ENCODE measurements at regions not wholly inside any gene's neighbourhood (a gene's known extent, or its start where the extent isn't known, plus 50 kb on each side); places are given as distances from the start of the nearest gene placed in this dataset.

DNA sequence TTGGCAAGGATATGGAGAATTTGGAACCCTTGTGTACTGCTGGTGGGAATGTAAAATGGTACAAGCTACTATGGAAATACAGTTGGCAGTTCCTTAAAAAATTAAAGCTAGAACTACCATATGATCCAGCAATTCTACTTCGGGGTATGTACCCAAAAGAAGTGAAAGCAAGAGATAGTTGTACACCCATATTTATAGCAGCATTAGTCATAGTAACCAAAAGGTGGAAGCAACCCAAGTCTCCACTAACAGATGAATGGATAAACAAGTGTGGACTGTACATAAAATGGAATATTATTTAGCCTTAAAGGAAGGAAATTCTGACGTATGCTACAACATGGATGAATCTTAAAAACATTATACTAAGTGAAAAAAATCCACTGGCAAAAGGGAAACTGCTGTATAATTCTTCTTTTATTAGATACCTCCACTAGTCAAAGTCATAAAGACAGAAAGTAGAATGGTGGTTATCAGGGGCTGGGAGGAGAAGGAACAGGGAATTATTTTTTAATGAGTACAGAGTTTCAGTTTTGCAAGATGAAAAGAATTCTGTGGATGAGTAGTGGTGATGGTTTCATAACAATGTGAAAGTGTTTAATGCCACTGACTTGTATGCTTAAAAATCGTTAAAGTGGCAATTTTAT is 141.6 kb downstream of the RXFP2 start:
- no peak overlapping the region for H3K27ac Mint-ChIP-seq
- CTCF ChIA-PET, result no interaction called here
- peaks cover 5% of the 10 kb centered on the region for H3K4me1 Mint-ChIP-seq
- no peak for DNase-seq
- H3K36me3 Mint-ChIP-seq (ENCODE audit: low read depth), result no peaks in the 10 kb centered on the region
- no peak overlapping the region for H3K4me3 Mint-ChIP-seq
- H3K9me3 Mint-ChIP-seq, result no peaks in the 10 kb centered on the region
- POLR2A ChIA-PET, result no interaction called here
- peaks cover 9% of the 10 kb centered on the region for H3K27me3 Mint-ChIP-seq

DNA sequence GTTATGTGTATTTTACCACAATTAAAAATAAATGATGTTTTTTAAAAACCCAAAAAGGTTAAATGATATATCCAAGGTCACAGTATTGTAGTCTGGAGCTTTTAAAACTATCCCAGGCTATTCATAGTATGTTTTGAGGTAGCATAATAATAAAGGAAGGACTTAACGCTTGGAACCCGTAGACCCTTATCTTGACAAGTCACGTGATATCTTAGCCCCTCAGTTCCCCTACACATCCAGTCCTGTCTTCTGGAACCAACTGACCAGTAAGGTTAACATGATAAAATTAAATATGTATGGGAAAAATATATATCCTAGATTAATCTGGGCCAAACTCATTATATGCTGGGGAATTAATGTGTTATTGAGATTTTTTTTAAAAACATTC is 142.2 kb downstream of the RXFP2 start:
- CTCF ChIA-PET, result no interaction called here
- H3K27me3 Mint-ChIP-seq, result peaks cover 9% of the 10 kb centered on the region
- POLR2A ChIA-PET, result no interaction called here
- no peaks in the 10 kb centered on the region for H3K36me3 Mint-ChIP-seq (ENCODE audit: low read depth)
- H3K4me3 Mint-ChIP-seq, result no peak overlapping the region
- DNase-seq, result no peak
- H3K9me3 Mint-ChIP-seq, result no peaks in the 10 kb centered on the region
- H3K4me1 Mint-ChIP-seq, result peaks cover 4% of the 10 kb centered on the region
- H3K27ac Mint-ChIP-seq, result no peak overlapping the region

DNA sequence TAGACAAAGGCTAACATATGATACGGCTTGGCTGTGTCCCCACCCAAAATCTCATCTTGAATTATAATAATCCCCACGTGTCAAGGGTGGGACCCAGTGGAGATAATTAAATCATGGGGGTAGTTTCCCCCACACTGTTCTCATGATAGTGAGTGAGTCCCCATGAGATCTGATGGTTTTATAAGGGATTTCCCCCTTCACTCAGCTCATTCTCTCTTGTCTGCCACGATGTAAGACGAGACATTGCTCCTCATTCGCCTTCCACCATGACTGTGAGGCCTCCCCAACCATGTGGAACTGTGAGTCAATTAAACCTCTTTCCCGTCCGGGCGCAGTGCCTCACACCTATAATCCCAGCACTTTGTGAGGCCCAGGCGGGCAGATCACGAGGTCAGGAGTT is 143.5 kb downstream of the RXFP2 start:
- CTCF ChIA-PET, result no interaction called here

DNA sequence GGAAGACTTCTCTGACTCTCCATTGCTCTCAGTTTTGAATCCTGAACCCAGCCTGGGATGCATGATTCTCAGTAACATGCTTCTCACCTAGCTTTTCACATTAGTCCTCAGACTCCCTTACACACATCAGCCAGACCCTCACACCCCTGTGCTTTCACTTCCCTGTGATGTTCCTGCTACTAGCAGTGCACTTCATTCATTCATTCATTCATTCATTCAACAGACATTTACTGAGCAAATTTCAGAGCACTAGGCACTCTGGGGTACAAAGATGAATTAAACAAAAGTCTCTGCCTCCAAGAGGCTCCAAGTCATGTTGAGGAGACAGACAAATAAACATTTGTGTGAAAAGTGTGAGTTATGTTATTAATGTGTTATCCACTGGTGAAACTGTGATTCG is 145.2 kb downstream of the RXFP2 start:
- CTCF ChIA-PET, result interaction anchor here (0.6 kb wide), 1 partner anchor 654 kb away, joined by 3 read pairs; no protein-coding TSS in a partner anchor
- DNase-seq, result no peak
- H3K27me3 Mint-ChIP-seq, result peaks cover 14% of the 10 kb centered on the region
- H3K4me3 Mint-ChIP-seq, result no peak overlapping the region
- no peaks in the 10 kb centered on the region for H3K4me1 Mint-ChIP-seq
- H3K36me3 Mint-ChIP-seq (ENCODE audit: low read depth), result no peaks in the 10 kb centered on the region
- H3K27ac Mint-ChIP-seq, result no peak overlapping the region
- POLR2A ChIA-PET, result no interaction called here
- H3K9me3 Mint-ChIP-seq, result no peaks in the 10 kb centered on the region

More for the DNA sequence above, 143.5 kb downstream of the RXFP2 start:
- no peak for DNase-seq
- peaks cover 14% of the 10 kb centered on the region for H3K27me3 Mint-ChIP-seq
- no peaks in the 10 kb centered on the region for H3K4me1 Mint-ChIP-seq
- H3K4me3 Mint-ChIP-seq, result no peak overlapping the region
- no peaks in the 10 kb centered on the region for H3K9me3 Mint-ChIP-seq
- H3K36me3 Mint-ChIP-seq (ENCODE audit: low read depth), result no peaks in the 10 kb centered on the region
- POLR2A ChIA-PET, result no interaction called here
- H3K27ac Mint-ChIP-seq, result no peak overlapping the region

DNA sequence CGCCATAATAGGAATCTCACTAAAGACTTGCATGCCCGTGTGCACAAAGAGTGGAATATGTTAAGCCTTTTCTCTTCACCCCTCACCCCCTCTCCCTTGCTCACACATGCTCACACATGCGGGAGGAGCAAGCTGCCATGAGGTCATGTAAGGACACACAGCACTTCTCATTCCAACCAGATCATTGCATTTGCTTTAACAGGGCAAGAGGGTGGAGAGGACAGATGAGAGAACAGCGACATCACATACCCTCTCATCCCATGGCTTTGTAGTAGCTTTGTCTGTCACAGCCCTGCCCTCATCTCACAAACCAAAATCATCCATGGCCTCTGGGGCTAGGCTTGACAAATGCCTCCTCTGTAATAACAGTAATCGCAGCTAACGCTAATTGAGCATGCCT is 145.6 kb upstream of the FRY start:
- Mint-ChIP-seq H3K4me3 (no peak overlapping the region), H3K27ac (no peak overlapping the region), H3K36me3 (ENCODE audit: low read depth) (no peaks in the 10 kb centered on the region), H3K4me1 (no peaks in the 10 kb centered on the region), H3K9me3 (no peaks in the 10 kb centered on the region), H3K27me3 (peaks cover 12% of the 10 kb centered on the region)
- ChIA-PET CTCF (no interaction called here), POLR2A (no interaction called here)
- no peak for DNase-seq

DNA sequence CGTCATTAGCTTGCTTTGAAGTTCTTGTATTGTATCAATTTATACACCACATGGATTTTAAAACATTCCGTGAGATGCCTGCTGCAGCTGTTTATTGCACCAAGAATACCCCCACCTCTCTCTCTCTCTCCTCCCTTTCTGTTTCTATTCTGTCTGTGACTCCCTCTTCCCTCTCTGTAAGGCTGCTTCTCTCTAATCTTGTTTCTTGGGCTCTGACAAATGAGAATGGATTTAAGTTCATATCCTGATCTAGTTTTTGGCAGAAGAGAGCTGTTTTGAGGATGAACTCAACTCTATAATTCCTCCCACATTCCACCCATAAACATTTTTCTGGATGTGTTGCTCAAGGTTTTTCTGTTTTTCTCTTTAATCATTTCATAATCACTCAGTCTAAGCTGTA is 144.3 kb upstream of the FRY start:
- ChIA-PET CTCF (interaction anchor here (1.1 to 1.4 kb wide), 2 partner anchors 8 to 42 kb away, joined by 3 read pairs; no protein-coding TSS in a partner anchor), POLR2A (no interaction called here)
- Mint-ChIP-seq H3K4me1 (no peaks in the 10 kb centered on the region), H3K9me3 (no peaks in the 10 kb centered on the region), H3K36me3 (ENCODE audit: low read depth) (no peaks in the 10 kb centered on the region), H3K27me3 (peaks cover 10% of the 10 kb centered on the region), H3K27ac (no peak overlapping the region), H3K4me3 (no peak overlapping the region)
- no peak for DNase-seq

DNA sequence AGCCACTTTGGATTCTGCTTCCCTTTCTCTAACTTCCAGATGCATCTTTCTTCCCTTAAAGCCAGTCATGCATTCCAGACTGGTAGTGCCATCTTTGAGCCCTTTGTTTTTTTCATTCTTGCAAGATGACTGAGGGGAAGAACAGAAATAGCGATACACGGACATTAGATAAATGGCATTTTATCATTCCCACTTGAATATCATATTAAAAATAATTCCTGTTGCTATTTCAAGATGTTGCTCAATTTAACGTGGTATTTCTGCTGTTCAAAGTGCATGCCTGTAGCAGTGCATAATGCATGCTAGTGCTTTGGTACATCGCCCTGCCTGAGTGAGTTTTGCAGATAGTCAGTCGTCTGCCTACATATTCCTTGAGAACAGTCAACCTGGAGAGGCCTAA is 140.6 kb upstream of the FRY start:
- no peak for DNase-seq
- Mint-ChIP-seq H3K27me3 (peaks cover 14% of the 10 kb centered on the region), H3K9me3 (no peaks in the 10 kb centered on the region), H3K36me3 (ENCODE audit: low read depth) (no peaks in the 10 kb centered on the region), H3K4me3 (no peak overlapping the region), H3K27ac (no peak overlapping the region), H3K4me1 (no peaks in the 10 kb centered on the region)
- ChIA-PET CTCF (no interaction called here), POLR2A (no interaction called here)

DNA sequence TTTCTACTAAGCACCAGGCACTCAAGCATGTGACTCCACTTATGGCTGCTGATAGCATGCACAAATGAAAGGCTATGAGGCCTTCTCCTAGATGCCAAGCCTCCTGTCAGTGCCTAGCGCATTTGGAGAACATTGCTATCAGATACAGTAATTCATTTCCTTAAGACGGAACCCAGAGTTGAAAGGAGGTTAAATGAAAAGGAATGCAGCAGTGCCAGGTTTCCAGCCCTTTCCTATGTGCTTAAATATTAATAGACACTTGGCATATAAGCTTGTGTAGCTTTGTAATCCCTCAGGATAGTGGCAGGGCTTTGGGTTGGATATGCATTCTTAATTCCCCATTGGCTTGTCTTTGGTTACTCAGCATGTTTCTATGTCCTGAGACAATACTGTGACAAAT is 140.1 kb upstream of the FRY start:
- Mint-ChIP-seq H3K4me1 (peaks cover under 1% of the 10 kb centered on the region), H3K36me3 (ENCODE audit: low read depth) (no peaks in the 10 kb centered on the region), H3K9me3 (no peaks in the 10 kb centered on the region), H3K27ac (no peak overlapping the region), H3K4me3 (no peak overlapping the region), H3K27me3 (peaks cover 15% of the 10 kb centered on the region)
- DNase-seq, result no peak
- CTCF ChIA-PET, result no interaction called here
- POLR2A ChIA-PET, result no interaction called here

DNA sequence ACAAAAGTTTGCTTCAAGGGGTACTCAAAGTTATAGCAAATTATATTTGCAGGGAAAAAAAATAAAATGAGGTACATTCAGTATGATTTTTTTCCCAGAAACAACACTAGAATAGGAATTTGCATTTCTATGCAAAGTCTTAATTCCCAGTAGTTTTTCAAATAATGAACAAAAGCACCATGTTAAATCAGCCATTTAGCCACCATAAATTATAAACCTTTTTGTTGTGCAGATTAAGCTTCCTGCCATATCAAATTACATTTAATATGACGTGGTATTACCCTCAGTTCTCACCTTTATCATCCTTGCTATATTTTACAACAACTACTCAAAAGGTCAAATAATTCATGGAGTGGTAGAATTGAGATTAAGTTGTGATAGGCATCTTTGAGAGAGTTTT is 136.6 kb upstream of the FRY start:
- Mint-ChIP-seq H3K4me1 (peaks cover 23% of the 10 kb centered on the region), H3K27me3 (peaks cover 10% of the 10 kb centered on the region), H3K27ac (no peak overlapping the region), H3K4me3 (no peak overlapping the region), H3K9me3 (no peaks in the 10 kb centered on the region), H3K36me3 (ENCODE audit: low read depth) (no peaks in the 10 kb centered on the region)
- ChIA-PET CTCF (interaction anchor here (1.0 kb wide), 1 partner anchor 8 kb away, joined by 3 read pairs; no protein-coding TSS in a partner anchor), POLR2A (no interaction called here)
- DNase-seq, result no peak

DNA sequence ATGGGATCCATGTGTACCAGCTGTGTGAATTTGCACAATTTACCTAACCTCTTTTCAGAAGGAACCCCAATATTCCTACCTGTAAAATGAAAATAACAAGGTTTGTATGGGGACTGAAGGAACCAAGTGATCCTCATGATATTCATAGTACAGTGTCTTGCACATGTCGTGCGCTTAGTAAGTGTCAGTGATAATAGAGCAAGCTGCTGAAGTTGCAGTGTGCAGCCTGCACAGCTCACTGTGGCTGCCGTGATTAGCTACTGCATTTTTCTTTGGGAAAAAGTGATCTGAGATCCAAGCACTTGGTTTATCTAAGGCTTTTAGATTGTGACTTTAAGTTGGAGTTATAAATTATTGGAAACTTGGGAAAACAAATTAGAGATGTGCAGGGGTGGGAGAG is 135.9 kb upstream of the FRY start:
- DNase-seq, result no peak
- no peak overlapping the region for H3K4me3 Mint-ChIP-seq
- H3K27ac Mint-ChIP-seq, result no peak overlapping the region
- H3K36me3 Mint-ChIP-seq (ENCODE audit: low read depth), result peaks cover 3% of the 10 kb centered on the region
- POLR2A ChIA-PET, result no interaction called here
- CTCF ChIA-PET, result interaction anchor here (1.0 kb wide), 1 partner anchor 9 kb away, joined by 3 read pairs; no protein-coding TSS in a partner anchor
- H3K27me3 Mint-ChIP-seq, result peaks cover 15% of the 10 kb centered on the region
- H3K9me3 Mint-ChIP-seq, result no peaks in the 10 kb centered on the region
- H3K4me1 Mint-ChIP-seq, result peaks cover 27% of the 10 kb centered on the region

DNA sequence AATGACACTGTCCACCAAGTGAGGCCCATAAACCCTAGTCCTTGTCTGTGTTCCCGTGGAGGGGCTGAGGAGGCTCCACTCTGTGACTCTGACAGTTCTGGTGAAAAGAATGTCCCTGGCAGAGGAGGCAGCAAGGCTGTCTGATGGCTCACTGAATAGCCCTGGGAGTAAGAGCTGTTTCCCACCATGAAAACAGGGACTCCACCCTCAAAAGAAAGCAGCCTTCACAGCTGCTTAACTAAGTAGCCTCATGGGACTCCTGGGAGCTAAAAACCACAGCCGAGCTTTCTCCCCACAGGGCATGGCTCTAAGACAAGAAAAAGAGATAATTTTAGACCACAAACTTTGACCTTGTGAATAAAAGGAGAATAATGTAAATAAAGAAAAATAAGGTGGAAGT is 135.1 kb upstream of the FRY start:
- Mint-ChIP-seq H3K27me3 (peaks cover 20% of the 10 kb centered on the region), H3K4me1 (peaks cover 27% of the 10 kb centered on the region), H3K9me3 (no peaks in the 10 kb centered on the region), H3K27ac (no peak overlapping the region), H3K36me3 (ENCODE audit: low read depth) (peaks cover 5% of the 10 kb centered on the region), H3K4me3 (no peak overlapping the region)
- POLR2A ChIA-PET, result no interaction called here
- DNase-seq, result no peak
- CTCF ChIA-PET, result no interaction called here

DNA sequence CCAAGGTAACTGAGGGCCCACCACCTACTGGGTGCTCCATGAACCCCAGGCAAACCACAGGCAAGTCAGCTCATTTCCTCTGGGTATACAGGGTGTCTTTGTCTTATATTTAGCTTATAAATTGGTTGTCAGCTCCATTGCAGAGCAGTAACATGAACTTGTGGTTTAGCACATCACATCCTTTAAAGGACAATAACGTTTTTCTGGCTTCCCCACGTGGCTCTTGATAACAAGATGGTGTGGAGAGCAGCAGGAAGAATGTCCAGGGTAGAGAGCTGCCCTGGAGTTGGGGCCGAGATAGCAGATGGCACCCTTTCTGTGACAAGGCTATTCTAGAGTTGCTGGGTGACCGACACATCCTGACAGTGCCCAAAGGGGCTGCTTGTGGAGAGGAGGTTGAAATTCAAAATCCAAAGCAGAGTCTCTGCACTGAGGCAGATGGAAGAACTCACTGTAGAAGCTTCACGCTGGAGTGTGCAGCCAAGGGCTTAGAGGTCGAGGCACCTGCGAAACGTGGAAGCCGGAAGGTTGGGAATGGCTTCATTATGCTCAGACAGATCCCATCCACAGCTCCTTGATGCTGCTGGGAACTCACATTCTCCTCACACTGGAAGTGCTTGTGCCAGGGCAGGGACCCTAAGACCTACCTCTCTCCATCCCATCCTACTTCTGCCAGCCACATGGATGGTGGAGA is 133.0 kb upstream of the FRY start:
- Mint-ChIP-seq H3K4me1 (peaks cover 43% of the 10 kb centered on the region), H3K4me3 (no peak overlapping the region), H3K27ac (peak overlapping the region; percentile 63), H3K9me3 (no peaks in the 10 kb centered on the region), H3K36me3 (ENCODE audit: low read depth) (peaks cover 7% of the 10 kb centered on the region), H3K27me3 (peaks cover 20% of the 10 kb centered on the region)
- CTCF ChIA-PET, result interaction anchor here (1.1 to 1.5 kb wide), 2 partner anchors 10 to 12 kb away, joined by 3 to 8 read pairs; no protein-coding TSS in a partner anchor
- peak; percentile 13 for DNase-seq
- POLR2A ChIA-PET, result no interaction called here

DNA sequence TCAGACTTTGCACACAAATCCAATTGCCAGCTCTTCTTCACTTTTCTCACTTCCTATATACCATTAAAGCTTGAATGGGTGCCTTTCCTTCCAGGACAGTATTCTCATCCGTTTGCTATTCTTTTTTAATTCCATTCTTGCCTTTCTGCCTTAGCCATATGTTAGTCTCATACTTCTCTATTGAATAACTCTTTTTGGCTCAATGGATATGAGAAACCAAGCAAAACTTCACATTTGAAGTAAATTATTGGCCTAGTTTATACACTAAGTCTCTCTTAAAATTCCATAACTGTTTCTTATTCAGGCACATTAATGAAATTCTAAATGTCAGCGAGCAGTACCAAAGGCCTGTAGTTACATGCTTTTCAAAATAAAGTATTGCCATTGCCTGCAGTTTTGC is 129.6 kb upstream of the FRY start:
- Mint-ChIP-seq H3K9me3 (no peaks in the 10 kb centered on the region), H3K4me1 (peaks cover 55% of the 10 kb centered on the region), H3K27me3 (peaks cover 21% of the 10 kb centered on the region), H3K4me3 (no peak overlapping the region), H3K36me3 (ENCODE audit: low read depth) (peaks cover 7% of the 10 kb centered on the region), H3K27ac (no peak overlapping the region)
- no peak for DNase-seq
- POLR2A ChIA-PET, result no interaction called here
- CTCF ChIA-PET, result no interaction called here

Data from activated CD4-positive, alpha-beta T cell treated with anti-CD3 and anti-CD28 coated beads, Interleukin-2, amount 10 ng/mL, durations not matched to agents 7 days and 5 days (primary cell).